Gastrocnemius medialis (tissue), 4 donors: ENCODE measurements at regions not wholly inside any gene's neighbourhood (a gene's known extent, or its start where the extent isn't known, plus 50 kb on each side); places are given as distances from the start of the nearest gene placed in this dataset.

Source experiments
- POLR2A ChIP-seq, 2 donors: fragments of 450-650 bp; IDR thresholded peaks; one replicate each; pipeline ENCODE4 v1.6.1; 2017; ENCODE audit warnings: antibody characterized with exemption in 2 of 2, mild to moderate bottlenecking in 2 of 2, moderate library complexity in 2 of 2
- TF ChIP-seq, protein P1 (sequence below), 5 experiments: fragments of 450-650 bp in 3 of 5; fragments of 200-600 bp in 2 of 5; sonication (generic) in 2 of 5; IDR thresholded peaks in 4 of 5; conservative IDR thresholded peaks in 1 of 5; 1 replicate in 4 of 5; 2 replicates in 1 of 5; pipeline ENCODE4 v1.5.1; 2016 to 2019; ENCODE audit warnings: antibody characterized with exemption in 5 of 5, mild to moderate bottlenecking in 3 of 5, moderate library complexity in 3 of 5

DNA sequence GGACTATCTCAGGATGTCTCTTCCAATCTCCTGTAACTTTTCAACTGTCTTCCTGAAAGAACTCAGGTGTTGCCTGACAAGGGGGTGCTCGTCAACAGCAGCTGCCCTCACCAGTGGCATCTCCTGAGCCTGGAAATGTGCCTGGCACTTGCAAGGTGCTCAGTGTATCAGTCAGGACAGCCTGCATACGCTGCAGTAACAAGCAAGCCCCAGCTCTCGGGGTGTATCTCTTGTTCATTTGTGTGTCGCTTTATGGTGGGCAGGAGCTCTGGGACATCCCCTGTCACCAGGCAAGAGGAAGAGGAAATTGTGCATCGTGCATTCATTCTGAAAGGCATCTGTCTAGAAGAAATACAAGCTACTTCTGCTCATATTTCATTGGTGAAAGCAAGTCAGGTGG, 263.1 kb downstream of the DCDC2C start:
- TF ChIP-seq, protein P1, sequence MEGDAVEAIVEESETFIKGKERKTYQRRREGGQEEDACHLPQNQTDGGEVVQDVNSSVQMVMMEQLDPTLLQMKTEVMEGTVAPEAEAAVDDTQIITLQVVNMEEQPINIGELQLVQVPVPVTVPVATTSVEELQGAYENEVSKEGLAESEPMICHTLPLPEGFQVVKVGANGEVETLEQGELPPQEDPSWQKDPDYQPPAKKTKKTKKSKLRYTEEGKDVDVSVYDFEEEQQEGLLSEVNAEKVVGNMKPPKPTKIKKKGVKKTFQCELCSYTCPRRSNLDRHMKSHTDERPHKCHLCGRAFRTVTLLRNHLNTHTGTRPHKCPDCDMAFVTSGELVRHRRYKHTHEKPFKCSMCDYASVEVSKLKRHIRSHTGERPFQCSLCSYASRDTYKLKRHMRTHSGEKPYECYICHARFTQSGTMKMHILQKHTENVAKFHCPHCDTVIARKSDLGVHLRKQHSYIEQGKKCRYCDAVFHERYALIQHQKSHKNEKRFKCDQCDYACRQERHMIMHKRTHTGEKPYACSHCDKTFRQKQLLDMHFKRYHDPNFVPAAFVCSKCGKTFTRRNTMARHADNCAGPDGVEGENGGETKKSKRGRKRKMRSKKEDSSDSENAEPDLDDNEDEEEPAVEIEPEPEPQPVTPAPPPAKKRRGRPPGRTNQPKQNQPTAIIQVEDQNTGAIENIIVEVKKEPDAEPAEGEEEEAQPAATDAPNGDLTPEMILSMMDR (IDR thresholded peaks at IDR 0.05 in 4 of 5, conservative IDR thresholded peaks at IDR 0.05 in 1 of 5), result no peak
- TF ChIP-seq POLR2A (IDR thresholded peaks at IDR 0.05), result no peak
